ENCODE measurements at regions not wholly inside any gene's neighbourhood (a gene's known extent, or its start where the extent isn't known, plus 50 kb on each side); places are given as distances from the start of the nearest gene placed in this dataset.

DNA sequence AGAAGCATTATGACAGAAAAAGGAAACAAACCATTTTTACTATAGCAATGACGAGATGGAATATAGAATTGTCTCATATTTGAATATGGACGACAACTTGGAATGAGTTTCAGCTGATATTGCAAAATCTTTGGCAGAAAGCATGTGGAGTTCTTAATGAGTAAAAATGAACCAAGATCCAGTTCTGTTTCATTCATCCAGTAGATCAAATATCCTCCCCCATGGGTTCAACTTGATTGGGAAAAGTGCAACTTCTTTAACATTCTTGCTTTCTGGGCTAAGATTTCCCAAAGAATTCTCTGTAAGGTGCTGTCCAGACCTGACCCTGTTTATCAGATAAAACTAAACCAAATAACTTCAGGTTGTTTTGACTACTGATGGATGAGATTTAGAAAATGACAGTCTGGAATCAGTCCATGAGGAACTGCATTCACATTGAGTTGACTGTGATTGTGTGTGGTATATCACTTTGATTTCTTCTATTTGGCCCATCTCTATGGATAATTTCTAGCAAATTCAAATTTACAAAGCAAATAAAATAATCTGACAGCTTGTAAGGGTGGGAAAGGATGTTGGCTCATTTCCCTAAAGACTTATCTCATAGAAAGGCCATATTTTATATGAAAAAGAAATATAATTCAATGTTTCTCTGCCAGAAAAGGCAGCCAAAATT, 267.4 kb downstream of the ADAMTS20 start:
- Histone ChIP-seq H3K36me3 (ENCODE audit: insufficient read depth, low read depth, low read length) (no peaks in the 10 kb centered on the region), H3K27me3 (ENCODE audit: insufficient read depth, low read length) (no peaks in the 10 kb centered on the region), H3K9ac (ENCODE audit: low read depth, low read length) (no peak overlapping the region), H3K9me3 (ENCODE audit: insufficient read depth, low read depth, low read length) (0 out of 2 replicates have a peak, but pooled peaks cover 2% of the 10 kb centered on the region), H3K4me1 (ENCODE audit: insufficient read depth, low read length) (peaks cover 4% of the 10 kb centered on the region; the same call in 1 of the 2 replicates), H3K4me3 (ENCODE audit: low read length) (no peak overlapping the region), H3K27ac (ENCODE audit: low read length) (no peak overlapping the region)

DNA sequence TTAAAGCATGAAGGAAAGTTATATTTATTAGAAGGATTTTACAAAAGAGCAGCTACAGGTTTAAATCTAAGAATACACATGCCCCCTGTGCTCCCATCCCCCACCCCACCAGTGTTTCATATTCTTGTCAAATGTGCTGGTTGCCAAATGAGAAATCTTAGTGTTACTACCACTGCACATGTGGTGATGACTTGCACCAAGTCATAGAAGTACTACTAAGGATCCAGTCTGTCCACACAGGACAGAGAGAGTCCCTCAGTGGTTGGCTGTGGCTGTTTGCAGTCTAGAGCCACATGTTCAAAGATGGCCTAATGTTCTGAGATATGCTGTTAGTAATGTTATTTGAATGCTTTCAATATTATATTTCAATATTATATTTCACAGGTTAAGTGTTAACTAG, 268.8 kb downstream of the ADAMTS20 start:
- no peaks in the 10 kb centered on the region for H3K36me3 ChIP-seq (ENCODE audit: insufficient read depth, low read depth, low read length)
- no peaks in the 10 kb centered on the region for H3K27me3 ChIP-seq (ENCODE audit: insufficient read depth, low read length)
- H3K27ac ChIP-seq (ENCODE audit: low read length), result no peak overlapping the region
- H3K9ac ChIP-seq (ENCODE audit: low read depth, low read length), result no peak overlapping the region
- 0 out of 2 replicates have a peak, but pooled peaks cover 5% of the 10 kb centered on the region for H3K9me3 ChIP-seq (ENCODE audit: insufficient read depth, low read depth, low read length)
- H3K4me1 ChIP-seq (ENCODE audit: insufficient read depth, low read length), result peaks cover 4% of the 10 kb centered on the region; the same call in 1 of the 2 replicates
- H3K4me3 ChIP-seq (ENCODE audit: low read length), result no peak overlapping the region

DNA sequence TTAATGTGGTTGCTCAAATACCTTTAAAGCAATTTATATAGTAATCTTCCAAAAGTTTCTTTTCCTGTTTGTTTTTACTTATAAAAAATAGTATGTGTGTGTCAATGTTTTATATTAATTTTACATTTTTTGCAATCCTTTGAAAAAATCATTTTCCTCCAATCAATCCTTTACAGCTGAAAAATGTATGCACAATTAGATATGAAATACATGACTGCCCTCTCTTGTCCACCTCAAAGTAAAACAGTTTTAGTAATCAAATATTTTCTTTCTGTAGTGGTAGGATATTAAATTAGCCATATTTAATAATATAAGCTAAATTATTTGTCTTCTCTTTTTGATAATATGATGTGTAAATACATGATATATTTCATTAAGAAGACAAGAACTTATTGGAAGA, 269.9 kb downstream of the ADAMTS20 start:
- Histone ChIP-seq H3K27ac (ENCODE audit: low read length) (no peak overlapping the region), H3K4me3 (ENCODE audit: low read length) (no peak overlapping the region), H3K4me1 (ENCODE audit: insufficient read depth, low read length) (peaks cover 4% of the 10 kb centered on the region; the same call in 1 of the 2 replicates)

DNA sequence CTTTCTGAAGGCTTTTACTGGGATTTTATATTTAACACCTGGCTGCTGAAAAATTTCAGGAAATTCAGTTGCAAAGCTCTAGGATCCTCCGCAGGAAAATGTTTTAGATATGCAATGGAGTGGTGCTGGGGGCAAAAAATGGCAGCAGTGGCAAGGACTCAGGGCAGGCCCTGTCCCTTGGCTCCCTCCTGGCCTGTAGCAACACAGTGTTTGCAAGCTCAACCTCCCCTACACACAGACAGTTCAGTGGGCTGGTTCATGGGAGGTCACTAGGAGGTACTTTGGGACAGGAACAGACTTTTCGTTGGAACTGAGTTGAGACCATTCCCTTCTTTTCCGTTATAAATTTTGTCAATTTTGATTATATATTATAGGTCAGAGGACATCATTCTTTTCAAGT, 270.4 kb downstream of the ADAMTS20 start:
- H3K4me1 ChIP-seq (ENCODE audit: insufficient read depth, low read length), result peaks cover 4% of the 10 kb centered on the region; the same call in 1 of the 2 replicates

More for the DNA sequence above, 269.9 kb downstream of the ADAMTS20 start:
- Histone ChIP-seq H3K9ac (ENCODE audit: low read depth, low read length) (no peak overlapping the region), H3K9me3 (ENCODE audit: insufficient read depth, low read depth, low read length) (0 out of 2 replicates have a peak, but pooled peaks cover 5% of the 10 kb centered on the region), H3K27me3 (ENCODE audit: insufficient read depth, low read length) (no peaks in the 10 kb centered on the region), H3K36me3 (ENCODE audit: insufficient read depth, low read depth, low read length) (no peaks in the 10 kb centered on the region)

DNA sequence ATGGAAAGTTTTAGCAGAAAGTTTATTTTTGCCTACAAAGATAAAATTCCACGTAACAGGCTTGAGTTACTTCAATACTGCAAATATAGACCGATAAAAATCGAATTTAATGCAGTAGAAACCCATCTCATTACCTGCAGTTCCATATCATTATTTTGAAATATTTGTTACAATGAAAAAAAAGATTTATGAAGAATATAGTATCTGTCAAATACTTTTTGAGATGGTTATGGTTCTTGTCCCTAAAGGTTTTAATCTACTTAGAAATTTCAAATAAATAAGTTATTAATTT, 273.5 kb downstream of the ADAMTS20 start:
- no peak overlapping the region for H3K27ac ChIP-seq (ENCODE audit: low read length)
- peaks cover 6% of the 10 kb centered on the region; the same call in 1 of the 2 replicates for H3K4me1 ChIP-seq (ENCODE audit: insufficient read depth, low read length)
- no peak overlapping the region for H3K9ac ChIP-seq (ENCODE audit: low read depth, low read length)
- 0 out of 2 replicates have a peak, but pooled peaks cover 5% of the 10 kb centered on the region for H3K9me3 ChIP-seq (ENCODE audit: insufficient read depth, low read depth, low read length)
- H3K27me3 ChIP-seq (ENCODE audit: insufficient read depth, low read length), result no peaks in the 10 kb centered on the region
- no peak overlapping the region for H3K4me3 ChIP-seq (ENCODE audit: low read length)
- H3K36me3 ChIP-seq (ENCODE audit: insufficient read depth, low read depth, low read length), result no peaks in the 10 kb centered on the region

More for the DNA sequence above, 270.4 kb downstream of the ADAMTS20 start:
- H3K27ac ChIP-seq (ENCODE audit: low read length), result no peak overlapping the region
- no peak overlapping the region for H3K4me3 ChIP-seq (ENCODE audit: low read length)
- H3K9ac ChIP-seq (ENCODE audit: low read depth, low read length), result no peak overlapping the region
- no peaks in the 10 kb centered on the region for H3K27me3 ChIP-seq (ENCODE audit: insufficient read depth, low read length)
- H3K36me3 ChIP-seq (ENCODE audit: insufficient read depth, low read depth, low read length), result no peaks in the 10 kb centered on the region
- 0 out of 2 replicates have a peak, but pooled peaks cover 5% of the 10 kb centered on the region for H3K9me3 ChIP-seq (ENCODE audit: insufficient read depth, low read depth, low read length)

DNA sequence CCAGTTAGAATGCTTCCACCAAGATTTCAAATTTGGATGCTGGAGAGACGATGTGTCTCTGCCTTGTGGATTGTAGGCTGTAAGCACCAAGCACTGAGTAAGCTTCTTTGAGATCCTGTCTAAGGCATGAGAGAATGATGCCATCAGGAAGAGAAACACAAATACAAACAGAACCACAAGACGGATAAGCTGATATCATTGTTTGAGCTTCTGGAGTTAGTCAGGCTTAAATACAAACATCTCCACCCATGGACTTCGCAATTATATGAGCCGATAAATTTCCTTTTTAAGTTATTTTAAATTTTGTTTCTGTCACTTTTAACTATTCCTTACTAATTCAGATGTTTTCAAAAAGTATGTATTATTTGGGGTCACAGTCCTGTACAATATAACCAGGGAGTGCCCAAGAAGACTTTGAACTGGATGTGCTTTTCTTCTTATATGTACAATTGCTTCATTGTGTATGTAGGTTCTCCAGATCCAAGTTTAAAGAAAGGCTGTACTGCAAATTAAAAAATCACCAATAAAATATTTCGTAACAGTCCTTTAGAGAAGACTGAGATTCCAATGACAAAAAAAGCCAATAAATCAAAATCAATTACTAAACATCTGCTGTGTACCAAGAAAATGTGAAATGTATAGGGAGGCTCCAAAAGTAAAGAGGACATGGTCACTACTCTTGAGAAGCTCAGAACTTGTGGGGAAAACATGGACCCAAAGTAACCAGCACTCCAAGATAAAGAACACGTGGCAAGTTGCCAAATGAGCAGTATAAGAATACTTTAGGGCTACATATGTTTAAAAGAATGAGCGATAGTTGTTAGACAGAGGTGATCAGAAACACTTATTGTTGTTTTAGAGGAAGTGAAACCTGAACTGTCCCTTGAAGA, 274.1 kb downstream of the ADAMTS20 start:
- H3K36me3 ChIP-seq (ENCODE audit: insufficient read depth, low read depth, low read length), result no peaks in the 10 kb centered on the region
- H3K27me3 ChIP-seq (ENCODE audit: insufficient read depth, low read length), result no peaks in the 10 kb centered on the region
- no peak overlapping the region for H3K27ac ChIP-seq (ENCODE audit: low read length)
- H3K4me1 ChIP-seq (ENCODE audit: insufficient read depth, low read length), result peaks cover 7% of the 10 kb centered on the region; the same call in 1 of the 2 replicates
- no peak overlapping the region for H3K9ac ChIP-seq (ENCODE audit: low read depth, low read length)
- H3K9me3 ChIP-seq (ENCODE audit: insufficient read depth, low read depth, low read length), result 0 out of 2 replicates have a peak, but pooled peaks cover 5% of the 10 kb centered on the region
- no peak overlapping the region for H3K4me3 ChIP-seq (ENCODE audit: low read length)

DNA sequence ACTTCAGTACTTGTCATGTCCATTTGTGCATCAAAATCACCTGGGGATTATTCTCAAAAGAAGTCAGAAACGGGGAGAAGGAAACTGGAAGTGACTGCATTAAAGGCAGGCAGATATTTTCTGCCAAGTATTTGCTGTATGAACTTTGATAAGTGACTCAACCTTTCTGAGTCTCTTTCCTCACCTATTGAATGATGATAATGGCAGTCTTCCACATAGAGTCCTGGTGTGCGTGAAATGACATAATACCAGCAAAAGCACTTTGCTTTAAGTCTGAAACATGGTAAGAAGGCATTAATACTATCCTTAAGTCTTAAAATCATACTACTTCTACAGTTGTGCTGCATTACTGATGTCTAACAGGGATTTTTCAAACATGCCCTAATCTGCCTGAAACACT, 278.5 kb downstream of the ADAMTS20 start:
- H3K4me3 ChIP-seq (ENCODE audit: low read length), result no peak overlapping the region
- no peaks in the 10 kb centered on the region for H3K36me3 ChIP-seq (ENCODE audit: insufficient read depth, low read depth, low read length)
- peaks cover 11% of the 10 kb centered on the region; the same call in 1 of the 2 replicates for H3K4me1 ChIP-seq (ENCODE audit: insufficient read depth, low read length)
- no peaks in the 10 kb centered on the region for H3K9me3 ChIP-seq (ENCODE audit: insufficient read depth, low read depth, low read length)
- no peak overlapping the region for H3K27ac ChIP-seq (ENCODE audit: low read length)
- 0 out of 2 replicates have a peak overlapping the region, but pooled peaks have one; percentile 5 for H3K9ac ChIP-seq (ENCODE audit: low read depth, low read length)
- H3K27me3 ChIP-seq (ENCODE audit: insufficient read depth, low read length), result no peaks in the 10 kb centered on the region

DNA sequence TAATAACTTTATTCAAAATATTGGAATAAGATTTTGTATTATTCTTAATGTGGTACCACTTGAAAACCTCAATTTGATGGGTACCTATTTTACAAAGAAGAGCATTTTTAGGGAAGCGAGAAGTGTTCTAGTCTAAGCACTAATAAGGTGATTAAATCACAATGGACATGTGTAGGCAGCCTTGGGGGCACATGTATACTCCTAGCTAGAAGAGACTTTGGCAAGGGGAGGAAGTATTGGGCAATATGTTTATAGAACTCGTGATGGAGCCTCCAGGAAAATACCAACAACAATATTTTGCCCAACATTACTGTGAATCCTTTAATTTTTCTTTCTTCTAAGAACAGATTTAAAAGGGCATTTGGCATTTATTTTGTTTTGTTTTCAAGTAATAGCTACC, 280.3 kb downstream of the ADAMTS20 start:
- Histone ChIP-seq H3K27ac (ENCODE audit: low read length) (no peak overlapping the region), H3K4me1 (ENCODE audit: insufficient read depth, low read length) (peaks cover 16% of the 10 kb centered on the region; the same call in 1 of the 2 replicates), H3K9ac (ENCODE audit: low read depth, low read length) (peak overlapping the region; percentile 31; the same call in 1 of the 2 replicates), H3K27me3 (ENCODE audit: insufficient read depth, low read length) (no peaks in the 10 kb centered on the region), H3K9me3 (ENCODE audit: insufficient read depth, low read depth, low read length) (no peaks in the 10 kb centered on the region), H3K36me3 (ENCODE audit: insufficient read depth, low read depth, low read length) (no peaks in the 10 kb centered on the region), H3K4me3 (ENCODE audit: low read length) (peak overlapping the region; percentile 28; the same call in 1 of the 2 replicates)

DNA sequence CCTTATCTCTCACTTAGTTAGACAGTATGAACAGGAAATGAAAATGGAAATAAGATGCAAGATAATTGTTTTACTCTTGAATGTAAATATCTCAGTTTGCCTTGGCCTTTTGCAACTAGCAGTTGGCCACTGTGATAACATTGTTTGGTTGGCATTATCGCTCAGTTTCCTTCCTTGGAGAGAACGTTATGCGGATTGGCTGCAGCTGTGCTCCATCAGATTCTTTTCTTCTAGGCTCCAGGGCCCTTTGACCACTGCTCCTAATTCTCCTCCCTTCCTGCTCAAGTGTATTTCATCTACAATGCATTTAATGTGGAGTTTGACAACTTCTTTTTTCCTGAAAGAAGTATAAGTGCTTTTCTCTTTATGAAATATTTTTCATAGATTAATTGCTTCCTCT, 284.2 kb downstream of the ADAMTS20 start:
- Histone ChIP-seq H3K9ac (ENCODE audit: low read depth, low read length) (no peak overlapping the region), H3K4me1 (ENCODE audit: insufficient read depth, low read length) (peaks cover 14% of the 10 kb centered on the region; the same call in 1 of the 2 replicates), H3K4me3 (ENCODE audit: low read length) (no peak overlapping the region), H3K27ac (ENCODE audit: low read length) (no peak overlapping the region), H3K36me3 (ENCODE audit: insufficient read depth, low read depth, low read length) (no peaks in the 10 kb centered on the region), H3K9me3 (ENCODE audit: insufficient read depth, low read depth, low read length) (peaks cover 6% of the 10 kb centered on the region; the same call in 1 of the 2 replicates), H3K27me3 (ENCODE audit: insufficient read depth, low read length) (no peaks in the 10 kb centered on the region)

DNA sequence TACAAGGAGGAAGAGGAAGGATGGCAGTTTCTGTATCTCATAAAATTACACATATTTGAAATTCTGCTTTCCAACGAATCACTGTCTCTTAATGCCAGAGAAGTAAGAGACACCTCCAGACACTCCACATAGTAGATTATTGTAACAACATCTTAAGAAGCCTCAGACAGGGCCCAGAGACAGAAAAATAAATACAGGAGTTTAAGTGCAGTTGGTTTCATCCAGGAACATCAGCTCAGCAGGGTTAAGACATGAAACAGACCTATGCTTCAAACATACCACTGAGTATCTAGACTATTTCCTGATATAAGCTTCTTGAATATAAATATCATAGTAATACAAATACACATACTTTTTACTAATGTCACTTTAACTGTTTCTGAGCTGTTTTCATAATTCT, 290.3 kb downstream of the ADAMTS20 start:
- Histone ChIP-seq H3K4me3 (ENCODE audit: low read length) (no peak overlapping the region), H3K36me3 (ENCODE audit: insufficient read depth, low read depth, low read length) (no peaks in the 10 kb centered on the region), H3K27me3 (ENCODE audit: insufficient read depth, low read length) (no peaks in the 10 kb centered on the region), H3K9me3 (ENCODE audit: insufficient read depth, low read depth, low read length) (peaks cover 6% of the 10 kb centered on the region; the same call in 1 of the 2 replicates), H3K4me1 (ENCODE audit: insufficient read depth, low read length) (no peaks in the 10 kb centered on the region), H3K27ac (ENCODE audit: low read length) (no peak overlapping the region), H3K9ac (ENCODE audit: low read depth, low read length) (no peak overlapping the region)

DNA sequence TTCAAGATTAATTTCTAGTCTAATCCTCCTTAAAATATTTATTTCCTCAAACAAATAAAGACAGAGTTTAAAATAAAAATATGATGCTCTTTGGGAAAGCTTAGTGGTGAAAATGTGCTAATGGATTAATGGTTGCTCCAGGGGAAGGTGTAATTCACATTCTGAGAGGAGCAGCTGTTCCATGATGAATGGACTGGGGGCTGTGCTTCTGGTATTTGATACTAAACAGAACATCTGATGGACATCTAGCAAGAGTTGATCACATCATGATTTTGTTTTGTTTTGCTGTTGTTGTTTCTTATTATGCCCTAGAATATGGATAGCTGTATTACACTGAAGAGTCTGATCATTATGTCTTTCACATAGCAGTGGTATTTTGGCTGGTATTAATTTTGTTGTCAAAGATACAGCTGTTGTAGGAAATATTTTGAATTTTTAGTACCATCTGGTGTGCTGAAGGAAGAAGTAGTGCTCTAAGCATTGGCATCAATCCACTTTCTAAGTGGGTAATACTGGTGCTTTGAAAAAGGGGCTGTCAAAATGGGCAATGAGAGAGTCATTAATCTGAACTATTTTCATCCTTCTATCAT, 296.4 kb downstream of the ADAMTS20 start:
- no peak overlapping the region for H3K4me3 ChIP-seq (ENCODE audit: low read length)
- H3K36me3 ChIP-seq (ENCODE audit: insufficient read depth, low read depth, low read length), result no peaks in the 10 kb centered on the region
- H3K4me1 ChIP-seq (ENCODE audit: insufficient read depth, low read length), result no peaks in the 10 kb centered on the region
- no peak overlapping the region for H3K9ac ChIP-seq (ENCODE audit: low read depth, low read length)
- H3K9me3 ChIP-seq (ENCODE audit: insufficient read depth, low read depth, low read length), result no peaks in the 10 kb centered on the region
- H3K27me3 ChIP-seq (ENCODE audit: insufficient read depth, low read length), result no peaks in the 10 kb centered on the region
- H3K27ac ChIP-seq (ENCODE audit: low read length), result no peak overlapping the region
